ENCODE measurements at regions not wholly inside any gene's neighbourhood (a gene's known extent, or its start where the extent isn't known, plus 50 kb on each side); places are given as distances from the start of the nearest gene placed in this dataset.
"Not testable (repeated sequence)": the region's sequence is repeated elsewhere in the genome, so short reads cannot be mapped to it uniquely, and the experiment has no call there.

GRCh38 chr13:62799931-62800436 lies 1384.3 kb upstream of the PCDH20 start:
- DNase-seq = no peak

GRCh38 chr13:62799038-62799535 lies 1383.4 kb upstream of the PCDH20 start:
- DNase-seq = no peak

DNA sequence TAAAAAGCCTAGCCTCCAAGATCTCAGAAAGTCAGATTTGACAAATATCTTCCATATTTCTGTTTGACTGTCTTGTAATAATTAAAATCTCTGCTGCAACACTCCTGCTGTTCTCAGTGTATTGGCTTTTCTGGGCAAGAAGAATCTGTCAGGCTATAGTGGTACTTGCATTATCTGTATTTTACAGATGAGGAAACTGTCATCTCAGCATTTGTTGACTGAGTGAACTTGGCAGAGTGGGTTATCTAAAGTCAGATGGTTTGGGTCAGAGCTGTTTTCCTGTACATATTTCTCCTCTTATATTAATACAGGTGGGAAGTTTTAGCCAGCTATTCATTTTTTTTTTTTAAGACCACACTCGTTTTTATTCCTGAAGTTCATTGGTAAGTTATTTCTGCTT lies 1378.2 kb upstream of the PCDH20 start:
- no peak for DNase-seq

DNA sequence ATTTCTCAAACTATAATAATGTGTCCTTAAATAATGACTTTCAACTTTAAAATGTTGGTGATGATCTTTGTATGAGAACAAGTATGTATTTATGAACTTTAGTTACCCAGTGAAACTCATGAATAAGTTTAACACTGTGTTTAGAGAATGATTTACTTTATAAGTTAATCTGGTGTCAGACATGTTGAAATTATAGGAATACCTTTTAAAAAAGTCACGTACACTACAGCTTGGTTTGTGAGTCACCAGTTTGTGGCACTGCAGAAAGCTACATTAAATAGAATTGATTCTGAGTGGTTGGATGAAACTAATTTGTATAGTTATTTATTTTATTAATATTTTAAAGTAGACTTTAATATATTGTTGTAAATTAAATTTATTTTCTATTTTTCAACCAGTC lies 1366.2 kb upstream of the PCDH20 start:
- no peak for DNase-seq

DNA sequence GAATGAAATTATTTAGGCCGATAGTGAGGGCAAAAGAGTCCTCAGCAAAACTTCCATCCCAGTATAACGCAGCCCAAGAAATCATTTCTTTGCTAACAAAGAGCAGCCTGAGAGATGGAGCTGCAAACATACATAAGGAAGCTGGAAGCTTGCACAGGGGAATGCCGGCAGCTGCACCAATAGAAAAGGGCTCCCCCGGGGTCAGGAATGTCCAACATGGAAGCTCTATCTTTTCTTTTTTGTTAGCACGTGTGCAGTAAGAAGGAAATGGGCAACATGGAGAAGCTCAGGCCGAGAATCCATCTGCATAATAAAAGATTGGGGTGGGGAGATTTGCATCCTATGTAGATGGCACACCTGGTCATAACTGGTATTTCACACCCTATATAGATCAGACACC lies 1363.5 kb upstream of the PCDH20 start:
- no peak for DNase-seq

DNA sequence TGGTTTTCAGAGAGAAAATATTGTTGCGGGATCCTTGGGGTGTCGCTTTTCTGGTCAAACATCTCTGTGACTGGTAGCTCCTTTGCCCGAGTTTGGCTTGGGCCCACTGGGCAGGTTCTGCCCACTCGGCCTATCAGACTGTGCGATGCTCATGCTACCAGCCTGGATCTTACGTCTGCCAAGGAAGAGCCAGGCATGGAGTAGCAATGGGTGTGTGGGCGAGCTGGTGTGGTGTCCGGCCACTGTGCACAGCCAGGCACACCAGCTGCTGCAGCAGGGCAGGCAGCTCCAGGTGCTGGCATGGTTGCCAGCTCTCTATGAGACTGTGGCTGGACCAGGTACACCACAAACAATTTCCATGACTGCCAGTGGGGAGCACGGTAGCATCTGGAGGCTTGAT lies 1351.8 kb upstream of the PCDH20 start:
- DNase-seq = no peak

DNA sequence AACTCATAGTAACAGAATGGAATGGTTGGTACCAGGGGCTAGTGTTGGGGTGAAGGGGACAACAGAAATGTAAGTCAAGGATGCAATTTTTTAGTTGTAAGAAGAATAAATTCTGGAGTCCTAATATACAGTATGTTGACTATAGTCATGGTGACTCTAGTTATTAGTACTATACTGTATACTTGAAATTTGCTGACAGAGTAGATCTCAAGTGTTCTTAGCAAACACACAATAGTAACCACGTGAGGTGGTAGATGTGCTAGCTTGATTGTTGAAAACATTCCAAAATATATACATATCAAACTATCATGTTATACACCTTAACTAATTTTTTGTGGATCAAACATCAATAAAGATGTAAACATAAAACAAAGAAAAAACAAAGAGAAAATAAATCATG lies 1345.1 kb upstream of the PCDH20 start:
- DNase-seq = no peak

DNA sequence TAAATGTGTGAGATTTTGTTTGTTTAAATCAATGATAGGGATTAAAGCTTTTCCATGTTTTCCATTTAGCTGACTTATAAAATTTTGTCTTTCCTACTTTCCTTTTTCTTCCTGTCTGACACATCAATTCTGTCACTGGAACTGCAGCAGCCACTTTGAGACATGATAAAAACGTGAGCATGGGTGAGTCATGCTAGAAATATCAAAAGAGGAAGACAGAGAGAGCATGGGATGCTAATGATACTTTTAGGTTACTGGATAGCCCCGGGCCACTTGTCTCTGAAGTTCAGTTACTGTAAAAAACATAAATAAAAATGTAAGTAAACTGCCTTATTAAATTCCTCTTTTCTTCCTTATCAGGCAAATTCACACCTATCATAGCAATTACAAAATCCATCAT lies 1332.0 kb upstream of the PCDH20 start:
- no peak for DNase-seq

GRCh38 chr13:62747152-62747551 lies 1331.5 kb upstream of the PCDH20 start:
- no peak for DNase-seq

GRCh38 chr13:62729746-62730145 lies 1314.1 kb upstream of the PCDH20 start:
- not testable (repeated sequence) for DNase-seq

- DNase-seq = no peak
These were observed 1306.2 kb upstream of the PCDH20 start for GRCh38 chr13:62721893-62722292.

GRCh38 chr13:62711948-62712347 lies 1296.3 kb upstream of the PCDH20 start:
- DNase-seq = not testable (repeated sequence)

DNA sequence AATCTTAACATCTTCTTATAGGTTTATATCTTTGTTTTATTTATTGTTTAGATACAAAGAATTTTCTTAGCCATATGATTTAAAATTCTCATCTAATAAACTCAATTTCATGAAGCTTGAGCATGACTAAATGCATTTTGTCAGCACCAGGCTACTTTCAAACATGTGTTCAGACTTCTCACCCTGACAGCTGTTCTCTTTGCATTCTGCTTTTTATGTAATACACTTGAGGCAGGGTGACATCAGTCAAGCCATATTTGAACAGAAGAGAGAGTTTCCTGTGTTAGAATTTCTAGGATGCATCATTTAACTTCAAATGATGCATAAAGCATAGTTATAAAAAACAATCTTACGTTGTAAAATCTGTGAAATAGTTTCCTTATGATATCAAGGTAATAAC lies 1295.1 kb upstream of the PCDH20 start:
- no peak for DNase-seq

DNA sequence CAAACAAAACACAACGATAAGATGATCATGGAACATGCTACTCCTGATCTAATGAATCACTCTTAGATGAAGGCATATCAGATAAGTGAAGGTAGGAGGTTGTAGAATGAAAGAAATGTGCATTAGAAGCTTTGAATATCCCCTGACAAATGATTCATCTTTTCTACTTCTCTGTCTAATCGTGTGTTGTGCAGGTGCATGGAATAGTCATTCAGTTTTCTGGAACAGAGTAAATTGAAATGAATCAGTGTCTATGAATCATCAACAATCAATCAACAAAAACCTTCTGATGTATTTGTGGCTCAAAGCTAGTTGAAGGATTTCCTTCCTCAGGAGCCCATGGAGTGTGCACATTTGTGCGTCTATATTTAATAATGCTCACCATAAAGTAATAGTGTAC lies 1290.4 kb upstream of the PCDH20 start:
- DNase-seq = no peak

- no peak for DNase-seq
These were observed 1289.2 kb upstream of the PCDH20 start for GRCh38 chr13:62704875-62705274.

GRCh38 chr13:62702502-62702901 lies 1286.9 kb upstream of the PCDH20 start:
- no peak for DNase-seq

- no peak for DNase-seq
These were observed 1282.1 kb upstream of the PCDH20 start for GRCh38 chr13:62697701-62698100.

- no peak for DNase-seq
These were observed 1280.8 kb upstream of the PCDH20 start for GRCh38 chr13:62696490-62696889.

DNA sequence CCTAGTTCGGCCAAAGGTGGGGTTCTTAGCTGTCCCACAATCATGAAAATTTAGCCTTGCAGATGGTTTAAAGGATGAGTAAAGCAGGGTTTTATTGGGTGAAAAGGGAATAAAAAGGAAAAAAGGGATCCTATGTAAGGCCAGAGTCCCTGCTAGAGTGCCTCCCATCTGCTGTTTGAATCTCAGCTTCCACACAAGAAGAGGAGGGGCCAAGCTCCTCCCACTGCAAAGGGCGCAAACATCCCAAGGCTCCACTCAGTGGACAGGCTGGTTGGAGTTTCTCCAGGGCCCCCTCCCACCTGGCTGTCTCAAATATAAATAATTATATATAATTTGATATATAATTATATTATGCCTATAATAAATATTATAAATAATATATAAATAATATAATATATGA lies 1272.1 kb upstream of the PCDH20 start:
- no peak for DNase-seq

DNA sequence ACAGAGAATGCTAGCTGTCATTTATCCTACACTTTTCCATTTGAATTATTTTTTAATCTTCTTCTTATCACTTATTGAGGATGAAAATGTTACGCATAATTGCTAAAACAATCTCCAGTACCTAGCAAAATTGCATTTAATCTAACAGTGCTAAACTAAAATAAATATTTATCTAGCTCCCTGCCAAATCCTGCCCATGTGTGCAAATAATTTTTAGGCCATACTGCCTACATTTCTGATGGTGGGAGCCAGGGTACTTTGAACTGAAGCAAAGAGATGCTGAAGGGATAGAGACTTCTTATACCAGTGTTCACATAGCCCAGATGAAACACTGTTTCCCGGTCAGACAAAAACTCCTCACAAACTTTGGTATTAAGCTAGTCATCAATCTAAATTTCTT lies 1268.7 kb upstream of the PCDH20 start:
- no peak for DNase-seq

GRCh38 chr13:62682788-62683187 lies 1267.1 kb upstream of the PCDH20 start:
- no peak for DNase-seq

DNA sequence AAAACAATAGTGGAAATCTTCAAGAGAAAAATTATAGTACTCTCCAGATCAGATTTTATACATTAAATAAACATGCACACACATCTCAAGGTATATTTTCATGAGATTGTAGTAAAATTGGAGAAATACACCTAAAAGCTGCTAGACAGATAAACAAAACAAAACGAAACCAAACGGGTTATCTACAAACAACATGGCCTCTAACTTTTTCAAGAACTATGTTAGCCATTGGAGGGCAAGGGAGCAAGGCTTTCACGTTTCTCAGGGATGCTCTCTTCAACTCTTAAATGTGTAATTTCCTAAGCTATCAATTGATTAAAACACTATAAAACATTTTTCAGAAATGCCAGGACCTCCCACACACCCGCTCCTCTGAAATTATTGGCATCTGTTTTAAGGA lies 1262.4 kb upstream of the PCDH20 start:
- no peak for DNase-seq

GRCh38 chr13:62663767-62664166 lies 1248.1 kb upstream of the PCDH20 start:
- DNase-seq = no peak

- no peak for DNase-seq
These were observed 1243.7 kb upstream of the PCDH20 start for GRCh38 chr13:62659365-62659764.

DNA sequence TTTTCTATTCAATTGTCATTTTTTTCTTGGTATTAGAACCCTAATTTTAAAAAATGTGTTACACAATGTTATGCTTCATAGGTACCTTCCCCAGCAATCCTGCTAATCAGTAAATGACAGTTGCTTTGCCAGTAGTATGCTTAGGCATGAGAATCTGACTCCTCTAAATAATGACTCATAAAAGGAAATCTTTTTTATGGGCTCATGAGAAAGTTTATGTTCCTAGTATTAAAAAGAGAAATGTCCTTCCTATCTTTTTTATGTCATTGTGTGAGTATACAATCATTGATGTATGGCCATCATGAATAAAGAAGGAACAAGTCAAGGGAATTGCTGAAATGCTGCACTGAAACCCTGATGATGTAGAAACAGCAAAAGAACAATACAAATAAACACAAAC lies 1237.7 kb upstream of the PCDH20 start:
- DNase-seq = no peak

All from T-helper 1 cell (primary cell).